NCI-H2227 treated with DMSO at 0.1 percent for 48 hours (cell line): ENCODE measurements at regions not wholly inside any gene's neighbourhood (a gene's known extent, or its start where the extent isn't known, plus 50 kb on each side); places are given as distances from the start of the nearest gene placed in this dataset.

Experiments used
- DNase-seq: peaks from one replicate; lab custom pipeline; 2025; lab: John Stamatoyannopoulos, UW

- DNase-seq: no peak
Measured at GRCh38 chr7:26487780-26488515, 196.3 kb downstream of the SNX10 start.

- DNase-seq: no peak
Measured at GRCh38 chr7:26489391-26489790, 197.7 kb downstream of the SNX10 start.

GRCh38 chr7:26489906-26490639, 198.4 kb downstream of the SNX10 start:
- no peak for DNase-seq

DNA sequence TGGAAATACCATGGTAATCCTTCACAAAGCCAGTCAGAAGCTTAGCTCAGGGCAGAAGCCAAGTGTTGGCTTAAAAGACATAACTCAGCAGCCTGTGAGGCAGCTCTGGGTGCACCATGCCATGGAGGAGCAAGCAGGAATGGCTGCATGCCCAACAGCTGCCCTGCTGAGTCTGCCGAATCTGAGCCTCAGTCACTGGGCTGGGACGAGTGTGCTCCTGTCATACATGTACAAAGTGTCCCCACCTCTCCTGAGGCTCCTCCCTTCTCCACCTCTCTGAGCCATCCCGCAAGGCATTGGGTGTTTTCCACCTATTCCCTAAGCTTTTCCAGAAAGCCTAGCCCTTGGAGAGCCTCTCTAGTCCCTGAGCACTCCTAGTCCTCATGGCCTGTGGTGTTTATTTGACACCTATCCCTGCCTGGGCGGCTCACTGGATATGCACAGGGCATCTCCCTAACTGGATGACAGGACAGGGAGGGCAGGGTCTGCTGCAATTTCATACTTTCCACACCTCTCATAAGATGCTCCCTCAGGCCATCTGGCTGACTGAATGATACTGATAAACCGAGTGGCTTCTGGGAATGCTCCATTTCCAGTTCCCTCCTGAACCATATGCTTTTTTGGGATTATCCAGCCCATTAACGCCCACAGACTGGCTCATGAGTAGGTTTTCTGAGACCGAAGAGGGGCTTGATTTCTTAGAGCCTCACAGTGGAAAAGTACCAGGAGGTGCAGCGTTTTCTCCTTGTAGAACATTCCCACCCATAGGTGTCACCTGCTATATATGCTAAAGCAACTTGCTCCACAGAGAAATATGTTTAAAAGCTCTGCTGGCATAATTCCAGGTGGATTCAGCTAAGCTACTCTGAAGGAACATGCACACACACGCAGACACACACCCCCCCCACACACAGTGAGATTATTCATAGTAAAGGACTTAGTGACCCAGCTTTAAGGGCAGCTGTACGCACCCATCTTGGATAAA, 199.3 kb downstream of the SNX10 start:
- DNase-seq: peak; percentile 55

DNA sequence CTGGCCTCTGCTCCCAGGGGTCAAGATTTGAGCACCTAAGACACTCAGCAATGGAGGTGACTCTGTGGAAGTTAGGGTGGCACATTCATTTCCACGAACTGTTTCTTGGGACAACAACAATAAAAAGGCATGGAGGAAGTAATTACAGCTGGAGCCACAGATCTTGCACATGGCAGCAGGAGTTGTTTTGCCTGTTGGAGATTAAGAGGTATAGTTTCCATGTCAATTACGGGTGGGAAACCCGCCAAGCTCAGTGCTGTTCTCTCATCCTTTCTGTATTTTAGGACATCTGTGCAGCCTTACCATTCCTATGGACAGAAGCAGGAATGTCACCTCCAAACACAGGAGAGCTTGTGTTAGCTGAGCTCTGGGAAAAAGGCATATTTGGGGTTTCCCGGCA, 201.2 kb downstream of the SNX10 start:
- DNase-seq: no peak

GRCh38 chr7:26493737-26494428, 202.2 kb downstream of the SNX10 start:
- DNase-seq: no peak

DNA sequence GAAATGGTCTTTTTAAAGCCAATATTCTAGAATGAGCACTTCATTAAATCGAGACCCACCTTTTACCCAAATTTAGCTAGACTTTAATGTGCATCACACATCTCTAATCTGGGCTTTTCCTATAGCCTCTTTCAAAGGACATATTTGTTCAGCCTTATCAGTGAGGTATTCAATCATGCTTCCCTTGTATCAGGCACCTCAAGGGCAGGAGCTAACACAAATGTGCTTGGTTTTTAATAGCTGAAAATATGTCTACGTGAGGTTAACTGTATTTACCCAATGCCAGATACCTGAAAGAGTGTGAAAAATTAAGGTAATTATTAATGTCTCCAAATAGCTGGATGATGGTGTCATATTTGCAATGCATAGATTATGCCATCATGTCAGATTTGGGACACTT, 203.9 kb downstream of the SNX10 start:
- DNase-seq: no peak

DNA sequence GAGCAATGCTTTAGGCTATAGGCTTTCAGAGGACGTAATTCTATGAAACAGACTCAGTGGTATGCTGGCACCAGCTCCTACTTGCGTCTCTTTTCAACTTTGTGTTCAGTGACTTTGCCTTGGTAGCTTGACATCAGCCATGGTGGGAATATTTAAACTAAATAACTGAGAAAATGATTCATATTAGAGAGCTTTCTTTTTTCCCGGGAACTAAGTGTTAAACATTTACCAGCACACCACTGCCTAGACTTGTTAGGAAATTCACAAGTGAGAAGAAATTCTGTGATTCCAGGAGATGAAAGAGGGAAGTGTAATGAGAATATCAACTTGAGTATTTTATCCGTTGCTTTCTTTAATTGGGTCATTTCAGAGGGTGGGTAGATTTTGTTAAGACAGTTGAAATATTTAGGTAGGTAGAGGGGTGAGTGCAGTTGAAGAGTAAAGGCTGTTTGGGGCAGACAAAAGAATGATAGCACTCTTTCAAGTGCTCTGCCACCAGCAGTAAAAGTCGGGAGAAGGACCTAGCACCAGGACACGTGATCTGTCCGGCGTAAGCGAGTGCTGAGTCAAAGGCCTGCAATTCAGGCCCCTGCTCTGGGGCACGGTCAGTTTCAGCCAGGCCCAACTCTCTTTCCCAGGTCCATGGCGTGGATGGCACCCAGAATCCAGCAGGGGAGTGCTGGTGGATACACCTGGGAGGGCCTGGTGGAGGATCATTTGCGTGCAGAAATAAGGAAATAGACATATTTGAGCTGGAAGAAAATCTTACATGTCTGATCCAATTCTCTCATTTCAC, 206.3 kb downstream of the SNX10 start:
- no peak for DNase-seq

GRCh38 chr7:26499315-26499897, 207.7 kb downstream of the SNX10 start:
- DNase-seq: no peak

- peak; percentile 28 for DNase-seq
Measured at GRCh38 chr7:26500749-26501352, 209.2 kb downstream of the SNX10 start.

DNA sequence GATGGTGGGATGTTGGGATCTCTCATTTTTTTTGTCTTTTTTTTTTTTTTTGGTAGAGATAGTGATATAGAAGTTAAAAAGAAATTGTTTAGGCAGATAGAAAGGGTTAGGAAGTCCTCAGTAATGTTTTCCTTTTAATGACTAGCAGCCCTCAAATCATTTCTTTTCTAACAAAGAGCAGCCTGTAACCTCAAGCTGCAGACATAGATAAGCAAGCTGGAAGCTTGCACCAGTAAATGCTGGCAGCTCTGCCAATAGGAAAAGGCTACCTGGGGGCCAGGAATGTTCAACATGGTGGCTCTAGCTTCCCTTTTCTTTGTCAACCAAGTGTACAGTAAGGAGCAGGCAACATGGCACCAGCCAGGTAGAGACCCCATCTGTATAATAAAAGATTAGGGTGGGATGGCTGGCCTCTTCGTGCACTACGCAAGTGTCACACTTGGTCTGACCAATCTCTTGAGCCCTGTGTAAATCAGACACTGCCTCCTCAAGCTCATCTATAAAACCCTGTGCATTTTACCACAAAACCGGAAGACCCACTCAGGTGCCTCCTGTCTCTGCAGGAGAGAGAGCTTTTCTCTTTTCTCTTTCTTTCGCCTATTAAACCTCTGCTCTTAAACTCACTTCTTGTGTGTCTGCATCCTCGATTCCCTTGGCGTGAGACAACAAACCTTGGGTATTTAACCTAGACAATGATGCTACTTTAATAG, 212.9 kb downstream of the SNX10 start:
- DNase-seq: no peak

GRCh38 chr7:26506196-26506595, 214.5 kb downstream of the SNX10 start:
- DNase-seq: no peak

- DNase-seq: no peak
Measured at GRCh38 chr7:26507108-26507987, 215.7 kb downstream of the SNX10 start.

DNA sequence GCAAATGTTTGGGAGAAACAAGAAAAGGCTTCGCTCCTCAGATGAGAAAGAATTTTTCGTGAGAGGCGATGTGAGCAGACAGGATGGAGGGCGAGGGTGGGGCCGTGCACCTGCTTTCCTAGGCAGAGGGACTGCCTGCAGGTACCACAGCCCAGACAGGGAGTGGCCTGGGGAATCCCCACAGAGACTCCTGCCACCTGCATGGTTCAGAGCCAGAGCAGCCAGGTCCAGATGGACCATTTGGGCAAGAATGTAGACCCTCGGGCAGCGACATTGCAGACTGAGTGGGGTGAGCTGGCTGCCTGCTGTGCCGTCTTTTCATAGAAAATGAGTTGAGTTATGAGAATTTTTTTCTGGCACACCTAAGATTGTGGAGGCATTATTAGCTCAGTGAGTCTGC, 216.8 kb downstream of the SNX10 start:
- no peak for DNase-seq

GRCh38 chr7:26508917-26509316, 217.3 kb downstream of the SNX10 start:
- DNase-seq: no peak

GRCh38 chr7:26510231-26510957, 218.7 kb downstream of the SNX10 start:
- DNase-seq: no peak

DNA sequence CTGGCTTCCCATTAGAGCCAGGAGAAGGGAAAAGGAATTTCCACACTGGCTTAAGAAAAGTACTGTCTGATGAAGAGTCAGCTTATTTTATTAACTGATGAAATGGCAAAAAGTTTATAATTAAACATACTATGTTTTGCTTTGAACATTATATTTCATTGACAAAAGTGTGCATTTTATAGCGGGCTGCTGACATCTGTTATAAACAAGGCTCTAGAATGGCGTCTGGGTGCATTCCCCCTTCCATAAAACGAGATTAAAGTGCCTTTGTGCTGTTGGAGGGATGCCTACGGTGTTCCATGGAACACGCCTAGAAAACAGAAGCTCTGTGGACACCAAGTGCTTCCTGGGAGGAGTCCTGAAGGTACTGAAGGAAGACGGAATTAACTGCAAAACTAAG, 220.2 kb downstream of the SNX10 start:
- no peak for DNase-seq

GRCh38 chr7:26512737-26513136, 221.1 kb downstream of the SNX10 start:
- DNase-seq: no peak
